HG02870 (cell line): ENCODE measurements at regions not wholly inside any gene's neighbourhood (a gene's known extent, or its start where the extent isn't known, plus 50 kb on each side); places are given as distances from the start of the nearest gene placed in this dataset.

Experiments
- ATAC-seq: cut with Tn5 transposase; IDR thresholded peaks from one replicate; pipeline ENCODE4 v1.9.1; 2021; ENCODE audit warnings: mild to moderate bottlenecking, moderate library complexity; ENCODE audit not compliant: unreplicated experiment

DNA sequence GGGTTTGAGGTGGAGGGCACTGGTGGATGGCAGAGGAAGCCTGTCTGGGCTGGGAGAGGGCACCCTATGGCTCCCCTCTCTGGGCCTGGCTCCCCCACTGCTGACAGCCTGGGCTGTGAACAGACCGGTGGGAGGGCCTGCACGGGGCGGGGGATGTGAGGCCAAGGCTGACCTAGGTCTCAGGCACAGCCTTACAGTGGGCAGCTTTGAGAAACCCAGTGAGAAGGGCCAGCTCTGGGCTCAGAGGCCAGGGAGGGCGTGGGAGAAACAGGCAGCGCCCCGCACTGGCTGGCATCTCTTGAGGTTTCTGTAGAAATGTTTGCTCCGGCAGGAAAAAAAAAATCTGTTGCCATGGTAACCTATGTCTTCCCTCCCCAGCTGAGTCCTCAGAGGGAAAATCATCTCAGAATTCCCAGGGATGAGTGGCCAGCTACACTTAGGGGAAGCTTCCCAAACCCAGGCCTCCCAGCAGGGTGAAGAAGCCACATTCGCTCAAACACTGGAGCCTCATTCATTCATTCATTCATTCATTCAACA lies 71.7 kb upstream of the TAF1B start:
- ATAC-seq, result no peak

GRCh38 chr2:9772035-9772998 lies 71.0 kb upstream of the TAF1B start:
- no peak for ATAC-seq

- ATAC-seq, result no peak
These were observed 70.0 kb upstream of the TAF1B start for GRCh38 chr2:9772999-9773902.

DNA sequence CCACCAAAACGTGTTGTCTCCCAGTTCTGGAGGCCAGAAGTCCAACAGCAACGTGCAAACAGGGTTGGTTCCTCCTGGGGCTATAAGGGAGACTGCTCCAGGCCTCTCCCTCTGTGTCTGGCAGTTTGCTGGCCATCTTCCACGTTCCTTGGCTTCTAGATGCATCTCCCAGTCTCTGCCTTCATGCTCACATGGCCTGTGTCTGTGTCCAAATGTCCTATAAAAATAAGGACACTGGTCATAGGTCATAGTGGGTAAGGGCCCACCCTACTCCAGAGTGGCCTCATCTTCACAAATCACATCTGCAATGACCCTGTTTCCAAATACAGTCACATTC lies 69.4 kb upstream of the TAF1B start:
- ATAC-seq, result no peak

GRCh38 chr2:9774266-9774665 lies 69.0 kb upstream of the TAF1B start:
- no peak for ATAC-seq

DNA sequence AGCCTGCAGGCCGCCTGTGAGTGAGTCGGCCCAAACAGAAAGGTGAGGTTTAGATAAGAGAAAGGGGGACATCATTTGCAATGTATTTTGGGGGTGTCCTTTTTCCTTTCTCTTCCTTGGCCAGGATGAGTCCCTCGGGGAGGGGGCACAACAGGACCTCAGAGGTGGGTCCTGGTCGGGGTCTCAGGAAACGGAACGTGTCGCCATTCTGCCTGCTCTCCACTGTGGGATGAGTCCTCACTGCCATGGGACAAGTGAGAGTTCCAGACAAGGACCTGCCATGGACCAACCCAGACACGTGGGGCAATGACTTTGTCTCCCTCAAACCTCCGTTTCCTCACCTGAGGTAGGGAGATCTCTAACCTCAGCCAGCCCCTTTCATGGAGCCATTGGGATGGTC lies 67.9 kb upstream of the TAF1B start:
- no peak for ATAC-seq

DNA sequence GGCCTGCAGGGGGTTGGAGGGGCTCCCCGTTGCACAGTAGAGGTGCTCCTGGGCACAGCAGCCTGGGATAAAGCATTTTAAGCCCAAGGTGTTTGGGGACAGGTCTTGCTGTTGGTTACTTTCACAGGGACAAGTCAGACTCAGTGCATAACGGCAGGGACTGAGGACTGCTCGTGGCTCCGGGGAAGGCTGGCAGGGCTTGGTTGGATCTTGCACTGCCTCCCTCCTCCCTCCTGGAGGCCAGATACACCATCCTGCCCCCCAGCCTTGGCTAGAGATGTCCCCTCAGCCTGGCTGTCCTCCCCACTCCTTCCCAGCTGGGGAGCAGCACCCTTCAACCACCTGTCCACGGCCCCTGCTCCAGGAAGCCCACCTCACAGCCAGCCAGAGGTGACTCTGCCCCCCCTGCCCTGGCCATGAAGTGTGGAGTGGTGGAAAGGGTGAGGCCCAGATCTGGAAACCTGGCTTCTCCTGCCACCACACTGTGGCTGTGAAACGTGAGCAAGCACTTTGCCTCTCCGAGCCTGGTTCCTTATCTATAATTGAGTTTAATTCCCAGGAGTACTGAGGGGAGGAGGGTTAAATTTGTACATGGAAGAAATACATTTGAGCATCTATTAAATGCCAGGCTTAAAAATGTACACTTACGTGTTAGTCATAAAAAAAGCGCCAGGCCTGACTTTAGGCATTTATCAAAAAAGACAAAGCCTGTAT lies 67.1 kb upstream of the TAF1B start:
- ATAC-seq, result no peak

DNA sequence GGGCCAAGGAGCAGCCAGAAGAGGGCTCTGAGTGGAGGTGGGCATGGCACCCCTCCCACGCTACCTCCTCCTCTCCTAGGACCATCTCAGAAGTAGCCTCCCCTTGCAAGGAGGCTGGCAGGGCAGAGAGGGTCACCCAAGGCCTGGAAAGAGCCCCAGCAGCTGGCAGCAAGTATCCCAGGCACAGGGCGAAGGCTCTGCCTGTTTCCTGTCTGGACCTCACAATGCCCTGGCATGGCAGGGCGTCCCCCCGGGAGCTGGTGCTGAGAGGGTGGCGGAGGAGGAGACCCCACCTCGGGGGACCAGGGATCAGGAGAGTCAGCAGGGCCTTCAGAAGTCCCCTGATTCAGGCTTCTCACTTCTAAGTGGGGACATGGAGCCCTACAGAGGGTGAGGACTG lies 66.2 kb upstream of the TAF1B start:
- ATAC-seq, result no peak

- no peak for ATAC-seq
These were observed 65.3 kb upstream of the TAF1B start for GRCh38 chr2:9778012-9778411.

- ATAC-seq, result no peak
These were observed 64.6 kb upstream of the TAF1B start for GRCh38 chr2:9778471-9779316.

DNA sequence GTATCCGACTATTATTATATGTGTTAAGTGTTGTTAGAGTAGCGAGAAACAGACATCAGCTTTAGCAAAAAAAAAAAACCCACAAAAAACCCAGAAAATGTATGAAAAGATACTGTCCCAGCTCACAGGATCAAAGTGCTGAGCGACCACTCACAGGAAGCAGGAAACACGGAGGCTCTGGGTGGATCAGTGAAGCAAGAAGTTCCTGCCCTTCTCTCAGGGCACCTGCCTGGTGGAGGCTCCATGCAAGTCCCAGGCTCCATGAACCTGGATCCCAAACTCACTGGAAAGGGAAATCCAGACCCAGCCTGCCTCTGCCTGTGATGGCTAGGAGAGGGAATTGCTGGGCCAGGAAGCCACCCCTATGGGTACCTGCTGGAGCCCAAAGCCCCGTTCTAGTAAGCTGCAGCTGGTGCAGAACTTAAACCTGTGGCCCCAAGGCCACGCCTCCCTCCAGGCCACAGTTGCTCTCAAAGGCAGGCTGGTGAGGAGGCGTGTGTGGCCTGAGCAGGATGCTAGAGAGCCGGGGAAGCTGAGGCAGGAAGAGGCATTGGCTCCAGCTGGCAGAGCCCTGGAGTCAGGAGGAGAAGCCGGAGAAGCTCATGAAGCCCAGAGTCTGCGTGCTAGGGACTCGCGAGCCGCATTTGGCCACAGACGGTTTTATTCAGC lies 63.5 kb upstream of the TAF1B start:
- ATAC-seq, result no peak

DNA sequence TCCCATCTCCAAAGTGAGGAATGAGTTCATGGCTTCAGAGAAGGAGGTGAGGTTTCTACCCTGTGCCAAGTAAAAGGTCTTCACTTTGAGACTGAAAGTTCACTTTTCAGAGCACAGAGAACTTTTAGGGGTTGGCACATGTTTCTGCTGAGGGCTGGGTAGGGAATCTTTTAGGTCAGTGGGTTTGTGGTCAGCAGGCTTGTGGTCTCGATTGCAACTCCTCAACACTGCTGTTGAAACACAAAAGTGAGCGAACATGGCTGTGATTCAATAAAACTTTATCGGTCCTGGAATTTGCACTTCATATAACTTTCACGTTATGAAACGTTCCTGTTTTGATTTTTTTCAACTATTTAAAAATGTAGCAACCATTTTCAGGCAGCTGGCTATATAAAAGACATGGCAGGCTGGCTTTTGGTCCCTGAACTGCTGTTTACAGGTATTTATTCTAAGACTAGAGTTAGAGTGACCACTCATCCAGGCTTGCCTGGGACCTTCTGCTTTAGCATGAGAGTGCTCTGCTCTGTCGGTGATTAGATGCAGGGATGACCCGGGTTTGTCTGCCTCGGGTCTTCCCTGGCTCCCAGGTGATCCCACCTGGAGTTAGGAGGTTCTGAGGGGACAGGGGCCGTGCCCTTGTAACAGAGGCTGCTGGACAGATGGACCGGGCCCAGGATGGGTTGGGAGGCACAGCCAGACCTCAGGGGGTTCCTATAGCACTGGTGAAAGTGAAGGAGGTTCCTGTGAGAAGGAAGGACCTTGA lies 62.7 kb upstream of the TAF1B start:
- ATAC-seq, result no peak

- no peak for ATAC-seq
These were observed 62.0 kb upstream of the TAF1B start for GRCh38 chr2:9781252-9781651.

DNA sequence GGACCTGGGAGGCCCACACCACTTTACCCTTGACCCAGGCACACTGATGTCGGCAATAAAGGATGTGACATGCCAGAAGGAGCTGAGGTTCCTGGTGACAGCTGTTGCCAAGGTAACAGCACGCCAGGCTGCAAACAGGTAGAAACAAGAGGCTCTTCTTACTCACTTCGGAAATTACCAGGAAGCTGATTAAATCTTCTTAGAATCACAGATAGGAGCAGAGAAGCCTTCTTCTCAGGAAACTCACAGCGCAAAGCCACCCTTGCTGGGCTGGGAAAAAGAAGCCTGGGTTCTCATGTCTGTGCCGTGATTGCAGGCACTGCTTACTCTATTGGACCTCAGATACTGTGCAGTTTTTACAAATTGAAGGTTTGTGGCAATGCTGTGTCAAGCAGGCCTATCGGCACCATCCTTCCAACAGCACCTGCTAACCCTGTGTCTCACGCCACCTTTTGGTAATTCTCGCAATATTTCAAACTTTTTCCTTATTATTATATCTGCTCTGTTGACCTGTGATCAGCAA lies 61.0 kb upstream of the TAF1B start:
- no peak for ATAC-seq

GRCh38 chr2:9789371-9789770 lies 53.9 kb upstream of the TAF1B start:
- no peak for ATAC-seq

DNA sequence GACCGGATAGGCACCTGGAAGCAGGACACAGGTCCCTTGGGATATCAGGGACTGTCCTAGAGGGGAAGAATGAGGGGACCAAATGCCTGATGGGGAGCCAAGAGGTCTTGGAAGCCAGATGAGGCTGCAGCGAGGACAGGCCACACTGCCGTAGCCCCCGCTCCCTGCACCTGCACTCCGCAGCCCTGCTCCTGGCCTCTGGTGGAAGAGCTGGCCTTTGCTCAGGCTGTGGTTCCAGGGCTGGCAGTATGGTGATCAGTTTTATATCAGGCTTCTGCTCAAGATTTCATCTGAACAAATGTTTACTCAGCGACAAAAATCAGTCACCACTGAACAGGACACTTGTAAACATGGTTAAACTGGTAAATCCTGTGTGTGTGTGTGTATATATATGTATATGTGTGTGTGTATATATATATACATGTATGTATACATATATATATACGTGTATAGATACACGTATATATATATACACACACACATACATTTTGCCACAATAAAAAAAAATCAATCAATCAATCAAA lies 52.5 kb upstream of the TAF1B start:
- no peak for ATAC-seq

GRCh38 chr2:9791711-9792110 lies 51.6 kb upstream of the TAF1B start:
- ATAC-seq, result no peak

DNA sequence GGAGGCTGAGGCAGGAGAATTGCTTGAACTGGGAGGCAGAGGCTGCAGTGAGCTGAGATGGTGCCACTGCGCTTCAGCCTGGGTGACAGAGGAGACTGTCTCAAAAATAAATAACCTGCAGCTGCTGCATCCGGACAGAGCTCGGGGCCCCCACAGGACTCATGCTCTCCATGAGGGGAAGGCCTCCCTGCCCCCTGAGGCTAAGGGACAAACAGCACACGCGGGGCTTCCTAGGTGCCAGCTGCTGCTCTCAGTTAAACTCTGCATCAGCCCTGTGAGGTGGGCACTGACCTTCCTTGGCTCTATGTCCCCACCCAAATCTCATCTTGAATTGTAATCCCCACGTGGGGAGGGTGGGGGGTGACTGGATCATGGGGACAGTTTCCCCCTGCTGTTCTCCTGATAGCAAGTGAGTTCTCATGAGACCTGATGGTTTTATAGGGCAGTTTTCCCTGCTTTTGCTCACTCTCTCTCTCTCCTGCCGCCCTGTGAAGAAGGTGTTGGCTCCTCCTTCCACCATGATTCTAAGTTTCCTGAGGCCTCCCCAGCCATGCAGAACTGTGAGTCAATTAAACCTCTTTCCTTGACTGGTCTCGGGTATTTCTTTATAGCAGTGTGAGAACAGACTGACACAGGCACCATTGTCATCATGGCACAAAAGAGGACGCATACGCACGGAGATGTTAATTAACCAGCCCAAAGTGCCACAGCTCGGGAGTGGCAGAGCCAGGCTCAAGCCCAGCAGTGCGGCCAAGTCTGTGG lies 49.9 kb upstream of the TAF1B start:
- ATAC-seq, result no peak
